Aorta (tissue), 5 donors: ENCODE measurements at regions not wholly inside any gene's neighbourhood (a gene's known extent, or its start where the extent isn't known, plus 50 kb on each side); places are given as distances from the start of the nearest gene placed in this dataset.

Experiments
- ATAC-seq: fragments of 200-7000 bp; cut with Tn5 transposase; one replicate; pipeline ENCODE4 v1.9.1; 2022; ENCODE audit warnings: moderate library complexity; ENCODE audit not compliant: low FRiP score
- DNase-seq, 2 donors: peaks; one replicate each; pipeline ENCODE4 v3.0.0-alpha.2; 2020
- H3K27ac ChIP-seq, 2 donors: one replicate each; pipeline ENCODE4 v1.5.1; 2013; ENCODE audit warnings: low read length in 2 of 2, mild to moderate bottlenecking in 2 of 2, moderate library complexity in 2 of 2, control low read depth in 1 of 2, inconsistent platforms in 1 of 2, low read depth in 1 of 2
- H3K27me3 ChIP-seq, 2 donors: one replicate each; pipeline ENCODE4 v1.6.1; 2013; ENCODE audit warnings: control low read depth in 1 of 2, low read length in 1 of 2, mild to moderate bottlenecking in 1 of 2, moderate library complexity in 1 of 2; ENCODE audit not compliant: insufficient read depth in 2 of 2, control insufficient read depth in 1 of 2
- H3K36me3 ChIP-seq, 2 donors: one replicate each; pipeline ENCODE4 v1.6.1; 2013; ENCODE audit warnings: control low read depth in 1 of 2, low read length in 1 of 2, mild to moderate bottlenecking in 1 of 2; ENCODE audit not compliant: insufficient read depth in 2 of 2, control insufficient read depth in 1 of 2
- H3K4me1 ChIP-seq, 2 donors: one replicate each; pipeline ENCODE4 v1.6.1; 2013; ENCODE audit warnings: low read length in 2 of 2, control low read depth in 1 of 2, mild to moderate bottlenecking in 1 of 2, moderate library complexity in 1 of 2; ENCODE audit not compliant: insufficient read depth in 2 of 2, control insufficient read depth in 1 of 2
- H3K4me3 ChIP-seq, 2 donors: one replicate each; pipeline ENCODE4 v1.5.1; 2013; ENCODE audit warnings: low read length in 2 of 2, control low read depth in 1 of 2, mild to moderate bottlenecking in 1 of 2
- H3K9me3 ChIP-seq: one replicate; pipeline ENCODE4 v1.6.1; 2013; ENCODE audit warnings: mild to moderate bottlenecking, low read length; ENCODE audit not compliant: control insufficient read depth
- WGBS, 2 donors: extraction: QIAGEN DNeasy Blood & Tissue Kit; methylation state at CpG; one replicate each; pipeline ENCODE4 v1.1.7; 2013; 5-methylcytosine and 5-hydroxymethylcytosine counted together
- intact Hi-C, 2 donors: fragments of 100-400 bp; cut with DNase I; formaldehyde crosslinking; loops; one replicate each; pipeline versions ENCODE4 v1.14.2 to v1.15.0; 2022
- donor health status: healthy with polysubstance abuse.
- donor health status: Bipolar disorder and iron deficiency.
- donor health status: DM: no; HTN: no; CAD: no.
- donor health status: DM: no; HTN: no; CAD: no.
- donor health status: DM: yes; HTN: yes; CAD: no.

DNA sequence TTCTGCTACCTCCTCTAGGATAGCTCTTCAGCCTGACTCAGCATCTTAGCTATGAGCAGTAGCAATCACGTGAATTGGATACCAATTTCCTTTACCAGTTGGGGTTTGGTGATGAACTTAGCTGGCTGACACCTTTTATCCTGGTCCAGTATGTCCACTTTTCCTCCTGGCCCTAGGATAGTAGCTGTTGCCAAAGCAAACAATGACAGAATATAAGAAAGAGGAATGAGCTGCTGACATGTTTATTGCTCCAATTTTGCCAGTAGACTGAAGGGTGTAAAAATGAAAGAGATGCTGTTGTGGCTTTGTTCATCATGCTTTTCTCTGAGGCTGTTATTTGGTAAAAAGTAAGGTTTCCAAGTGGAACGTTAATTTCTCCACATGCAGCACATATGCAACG, 168.3 kb upstream of the JAG1 start:
- H3K4me3 ChIP-seq = no peak overlapping the region
- no peaks in the 10 kb centered on the region for H3K9me3 ChIP-seq
- no peaks in the 10 kb centered on the region for H3K36me3 ChIP-seq
- no peaks in the 10 kb centered on the region for H3K27me3 ChIP-seq
- DNase-seq (no peak), ATAC-seq (no peak)
- no peak overlapping the region for H3K27ac ChIP-seq
- no peaks in the 10 kb centered on the region for H3K4me1 ChIP-seq
- intact Hi-C loops = no loop called here
- 86 to 90% methylated on average over 3 of the region's 3 CpGs for WGBS, 2 donors

DNA sequence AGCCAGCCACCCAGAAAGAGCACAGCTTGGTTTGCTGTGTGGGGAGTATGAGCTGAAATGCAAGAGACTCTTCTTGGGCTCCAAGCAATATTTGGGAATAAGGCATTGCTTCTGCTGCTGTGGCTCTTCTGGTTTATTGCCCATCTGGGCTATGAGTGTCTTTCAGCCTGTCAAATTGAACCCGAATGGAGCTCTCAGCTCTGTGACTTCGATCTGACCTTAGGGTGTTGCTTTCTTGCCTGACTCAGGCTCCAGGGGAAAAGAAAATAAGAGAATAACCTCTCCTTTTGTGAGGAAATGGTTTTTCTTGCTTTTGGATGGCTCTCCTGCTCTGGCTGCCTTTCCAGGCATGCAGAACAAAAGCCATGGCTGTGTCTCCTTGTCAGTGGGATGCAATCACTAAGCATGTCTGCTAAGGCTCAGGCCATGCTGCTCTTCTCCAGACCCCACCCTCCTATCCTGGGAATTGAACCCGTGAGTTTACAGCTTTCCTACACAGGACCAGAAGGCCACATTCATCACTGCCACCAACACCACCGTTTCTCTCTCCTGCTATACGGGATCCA, 169.4 kb upstream of the JAG1 start:
- 68 to 71% methylated on average over 5 of the region's 5 CpGs for WGBS, 2 donors
- intact Hi-C loops = no loop called here
- Histone ChIP-seq H3K9me3 (no peaks in the 10 kb centered on the region), H3K4me3 (no peak overlapping the region), H3K27me3 (no peaks in the 10 kb centered on the region), H3K27ac (no peak overlapping the region), H3K36me3 (no peaks in the 10 kb centered on the region), H3K4me1 (no peaks in the 10 kb centered on the region)
- no peak for DNase-seq
- peak; percentile 71 for ATAC-seq

- Histone ChIP-seq H3K4me1 (no peaks in the 10 kb centered on the region), H3K9me3 (no peaks in the 10 kb centered on the region), H3K27me3 (no peaks in the 10 kb centered on the region), H3K4me3 (no peak overlapping the region), H3K36me3 (no peaks in the 10 kb centered on the region), H3K27ac (no peak overlapping the region)
- DNase-seq (no peak), ATAC-seq (no peak)
- intact Hi-C loops = no loop called here
Measured at GRCh38 chr20:10846766-10847165, 173.0 kb upstream of the JAG1 start.

GRCh38 chr20:10848810-10849370, 175.1 kb upstream of the JAG1 start:
- no peak overlapping the region for H3K27ac ChIP-seq
- WGBS, 2 donors = 65 to 71% methylated on average over 6 of the region's 6 CpGs
- H3K9me3 ChIP-seq = no peaks in the 10 kb centered on the region
- no peaks in the 10 kb centered on the region for H3K27me3 ChIP-seq
- H3K36me3 ChIP-seq = no peaks in the 10 kb centered on the region
- H3K4me1 ChIP-seq = no peaks in the 10 kb centered on the region
- ATAC-seq (peak; percentile 75), DNase-seq (no peak)
- H3K4me3 ChIP-seq = no peak overlapping the region
- intact Hi-C loops = no loop called here

DNA sequence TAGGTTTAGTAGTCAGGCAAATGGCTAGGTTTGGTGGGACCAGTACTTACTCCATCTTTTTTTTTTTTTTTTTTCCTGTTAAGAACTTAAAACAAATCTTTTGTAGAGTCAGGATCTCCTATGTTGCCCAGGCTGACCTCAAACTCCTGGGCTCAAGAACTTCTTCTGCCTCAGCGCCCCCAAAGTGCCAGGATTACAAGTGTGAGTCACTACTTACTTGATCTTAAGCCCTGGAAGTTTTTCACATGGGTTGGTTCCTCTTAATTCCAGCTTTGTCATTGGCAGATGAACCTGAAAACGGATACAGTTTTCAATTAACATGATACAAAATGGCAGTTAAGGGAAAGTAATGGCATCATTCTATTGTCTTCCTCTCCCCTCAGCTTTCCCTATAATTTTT, 179.4 kb upstream of the JAG1 start:
- H3K9me3 ChIP-seq = no peaks in the 10 kb centered on the region
- peaks cover 0 to 3% of the 10 kb centered on the region in 2 donors for H3K4me1 ChIP-seq
- no peaks in the 10 kb centered on the region for H3K27me3 ChIP-seq
- WGBS, 2 donors = 92 to 94% methylated on average over 2 of the region's 2 CpGs
- no peak for DNase-seq
- no peaks in the 10 kb centered on the region for H3K36me3 ChIP-seq
- no peak for ATAC-seq
- intact Hi-C loops = no loop called here
- H3K4me3 ChIP-seq = no peak overlapping the region
- no peak overlapping the region for H3K27ac ChIP-seq

GRCh38 chr20:10853731-10854130, 179.9 kb upstream of the JAG1 start:
- no peaks in the 10 kb centered on the region for H3K9me3 ChIP-seq
- H3K4me1 ChIP-seq = peaks cover 0 to 3% of the 10 kb centered on the region in 2 donors
- intact Hi-C loops = no loop called here
- DNase-seq (no peak), ATAC-seq (no peak)
- no peaks in the 10 kb centered on the region for H3K36me3 ChIP-seq
- H3K27me3 ChIP-seq = no peaks in the 10 kb centered on the region
- no peak overlapping the region for H3K4me3 ChIP-seq
- H3K27ac ChIP-seq = no peak overlapping the region
- 97 to 99% methylated on average over 4 of the region's 4 CpGs for WGBS, 2 donors

- Histone ChIP-seq H3K9me3 (no peaks in the 10 kb centered on the region), H3K27me3 (no peaks in the 10 kb centered on the region), H3K4me1 (peaks cover 2 to 3% of the 10 kb centered on the region in 2 donors), H3K4me3 (no peak overlapping the region), H3K36me3 (no peaks in the 10 kb centered on the region), H3K27ac (no peak overlapping the region)
- 77 to 79% methylated on average over 2 of the region's 2 CpGs for WGBS, 2 donors
- ATAC-seq (no peak), DNase-seq (no peak)
- intact Hi-C loops = loop anchor here in 1 of 2 donors (5.0 kb wide), 1 partner anchor 178 kb away; no protein-coding TSS in a partner anchor
Measured at GRCh38 chr20:10854976-10855375, 181.2 kb upstream of the JAG1 start.

GRCh38 chr20:10855778-10856177, 182.0 kb upstream of the JAG1 start:
- no peak for DNase-seq
- Histone ChIP-seq H3K9me3 (no peaks in the 10 kb centered on the region), H3K36me3 (no peaks in the 10 kb centered on the region), H3K4me1 (peaks cover 3 to 5% of the 10 kb centered on the region in 2 donors), H3K27ac (no peak overlapping the region), H3K4me3 (no peak overlapping the region), H3K27me3 (no peaks in the 10 kb centered on the region)
- intact Hi-C loops = loop anchor here in 1 of 2 donors (5.0 kb wide), 1 partner anchor 178 kb away; no protein-coding TSS in a partner anchor
- no peak for ATAC-seq

DNA sequence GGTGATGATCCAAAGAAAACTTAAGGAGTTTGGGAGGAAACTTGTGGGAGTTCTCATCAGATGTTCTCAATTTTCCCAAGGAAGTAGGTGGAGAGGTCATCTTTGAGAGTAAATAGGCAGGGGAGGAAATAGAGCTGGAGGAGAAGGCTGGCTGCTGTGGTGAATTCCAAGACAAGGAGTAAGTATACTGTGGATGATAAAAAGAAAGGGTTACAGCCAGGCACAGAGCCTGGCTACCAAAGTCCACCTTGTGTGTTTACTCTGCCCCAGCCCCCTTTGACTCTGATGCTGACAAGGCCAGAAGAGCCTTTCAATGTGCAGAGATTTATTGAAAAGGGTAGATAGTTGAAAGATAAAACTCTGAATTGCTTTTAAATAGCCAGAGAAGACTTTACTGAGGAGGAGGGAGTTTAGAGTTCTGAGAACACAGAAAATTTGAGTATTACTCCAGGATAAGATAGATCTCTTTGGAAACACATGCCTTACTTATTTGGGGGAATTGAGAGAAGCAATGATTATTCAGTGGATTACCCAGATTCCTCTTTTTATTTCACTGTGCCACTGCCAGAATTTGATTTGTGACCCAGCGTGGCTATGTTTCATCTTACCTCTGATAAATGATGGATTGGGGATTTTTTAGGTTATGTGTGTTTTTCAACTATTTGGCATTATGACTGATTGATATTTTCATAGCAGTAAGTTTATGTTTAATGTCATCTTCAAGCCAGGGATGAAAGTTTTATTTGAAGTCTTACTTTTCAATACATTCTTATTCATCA, 182.6 kb upstream of the JAG1 start:
- Histone ChIP-seq H3K27me3 (no peaks in the 10 kb centered on the region), H3K36me3 (no peaks in the 10 kb centered on the region), H3K9me3 (no peaks in the 10 kb centered on the region), H3K27ac (no peak overlapping the region), H3K4me3 (no peak overlapping the region), H3K4me1 (peaks cover 3 to 5% of the 10 kb centered on the region in 2 donors)
- WGBS, 2 donors = 64 to 80% methylated on average over 1 of the region's 1 CpG
- ATAC-seq (no peak), DNase-seq (no peak)
- intact Hi-C loops = loop anchor here in 1 of 2 donors (5.0 kb wide), 1 partner anchor 179 kb away; no protein-coding TSS in a partner anchor
